HepG2 (cell line): ENCODE measurements at regions not wholly inside any gene's neighbourhood (a gene's known extent, or its start where the extent isn't known, plus 50 kb on each side); places are given as distances from the start of the nearest gene placed in this dataset.

Experiments used
- BCL3 ChIP-seq: sonication (generic); formaldehyde crosslinking; IDR thresholded peaks from 2 replicates; pipeline ENCODE4 v1.5.1; 2020; ENCODE audit warnings: mild to moderate bottlenecking, missing genetic modification reagents, moderate library complexity
- DNMT1 ChIP-seq: sonication (generic); formaldehyde crosslinking; IDR thresholded peaks from 2 replicates; pipeline ENCODE4 v1.5.1; 2020; ENCODE audit warnings: mild to moderate bottlenecking, missing genetic modification reagents
- PHF21A ChIP-seq: sonication (generic); formaldehyde crosslinking; IDR thresholded peaks from 2 replicates; pipeline ENCODE4 v1.5.0; 2020; ENCODE audit warnings: mild to moderate bottlenecking, missing genetic modification reagents
- SETDB1 ChIP-seq: sonication (generic); formaldehyde crosslinking; IDR thresholded peaks from 2 replicates; pipeline ENCODE4 v1.5.1; 2020; ENCODE audit warnings: missing genetic modification reagents, mild to moderate bottlenecking, borderline replicate concordance
- TEAD3 ChIP-seq: optimal IDR thresholded peaks from 2 replicates; pipeline ENCODE3; 2016; ENCODE audit warnings: borderline replicate concordance
- ZBTB4 ChIP-seq: sonication (generic); formaldehyde crosslinking; IDR thresholded peaks from 2 replicates; pipeline ENCODE4 v1.4.0; 2020; ENCODE audit warnings: missing genetic modification reagents, mild to moderate bottlenecking, borderline replicate concordance
- ZBTB8A ChIP-seq: sonication (generic); formaldehyde crosslinking; IDR thresholded peaks from 2 replicates; pipeline ENCODE4 v1.4.0; 2020; ENCODE audit warnings: mild to moderate bottlenecking, low read depth, missing genetic modification reagents, borderline replicate concordance
- ZMYM4 ChIP-seq: sonication (generic); formaldehyde crosslinking; IDR thresholded peaks from 2 replicates; pipeline ENCODE4 v1.8.1; 2023; ENCODE audit warnings: mild to moderate bottlenecking, missing genetic modification reagents
- ZNF121 ChIP-seq: sonication (generic); formaldehyde crosslinking; IDR thresholded peaks from 2 replicates; pipeline ENCODE4 v1.5.0; 2020; ENCODE audit warnings: mild to moderate bottlenecking, missing genetic modification reagents
- ZNF275 ChIP-seq: sonication (generic); formaldehyde crosslinking; IDR thresholded peaks from 2 replicates; pipeline ENCODE4 v1.8.0; 2022; ENCODE audit warnings: missing genetic modification reagents, mild to moderate bottlenecking, inconsistent platforms, borderline replicate concordance
- ZNF512 ChIP-seq: sonication (generic); formaldehyde crosslinking; IDR thresholded peaks from 2 replicates; pipeline ENCODE4 v1.4.0; 2020; ENCODE audit warnings: mild to moderate bottlenecking, missing genetic modification reagents
- ZNF564 ChIP-seq: sonication (generic); formaldehyde crosslinking; IDR thresholded peaks from 2 replicates; pipeline ENCODE4 v1.8.1; 2023; ENCODE audit warnings: mild to moderate bottlenecking, missing genetic modification reagents
- ZNF704 ChIP-seq: sonication (generic); formaldehyde crosslinking; IDR thresholded peaks from 2 replicates; pipeline ENCODE4 v1.8.1; 2023; ENCODE audit warnings: mild to moderate bottlenecking, inconsistent platforms, moderate library complexity, missing genetic modification reagents, borderline replicate concordance
- ZNF713 ChIP-seq: sonication (generic); formaldehyde crosslinking; IDR thresholded peaks from 2 replicates; pipeline ENCODE4 v1.4.0; 2020; ENCODE audit warnings: mild to moderate bottlenecking, missing genetic modification reagents
- ZNF740 ChIP-seq: sonication (generic); formaldehyde crosslinking; IDR thresholded peaks from 2 replicates; pipeline ENCODE4 v1.4.0; 2020; ENCODE audit warnings: missing genetic modification reagents
- ZNF83 ChIP-seq: sonication (generic); formaldehyde crosslinking; IDR thresholded peaks from 2 replicates; pipeline ENCODE4 v1.4.0; 2020; ENCODE audit warnings: missing genetic modification reagents, mild to moderate bottlenecking, borderline replicate concordance
- ZNF883 ChIP-seq: sonication (generic); formaldehyde crosslinking; IDR thresholded peaks from 2 replicates; pipeline ENCODE4 v1.5.1; 2020; ENCODE audit warnings: mild to moderate bottlenecking, missing genetic modification reagents; ENCODE audit errors: not compliant biosample characterization

- TF ChIP-seq ZNF883 (CRISPR knock-in tag) (peak; percentile 17), TEAD3 (peak; percentile 30), ZNF740 (CRISPR knock-in tag) (0 out of 2 replicates have a peak, but pooled peaks have one; percentile 26), ZNF713 (0 out of 2 replicates have a peak, but pooled peaks have one; percentile 57), ZNF564 (CRISPR knock-in tag) (0 out of 2 replicates have a peak, but pooled peaks have one; percentile 40), ZBTB8A (CRISPR knock-in tag) (no peak), BCL3 (CRISPR knock-in tag) (0 out of 2 replicates have a peak, but pooled peaks have one; percentile 34), ZNF704 (CRISPR knock-in tag) (0 out of 2 replicates have a peak, but pooled peaks have one; percentile 34), SETDB1 (CRISPR knock-in tag) (0 out of 2 replicates have a peak, but pooled peaks have one; percentile 56), PHF21A (CRISPR knock-in tag) (peak; percentile 21; the same call in 1 of the 2 replicates), ZNF83 (0 out of 2 replicates have a peak, but pooled peaks have one; percentile 17), ZMYM4 (CRISPR knock-in tag) (peak; percentile 22; the same call in 1 of the 2 replicates), DNMT1 (CRISPR knock-in tag) (0 out of 2 replicates have a peak, but pooled peaks have one; percentile 27), ZNF121 (CRISPR knock-in tag) (no peak), ZNF275 (CRISPR knock-in tag) (0 out of 2 replicates have a peak, but pooled peaks have one; percentile 11), ZBTB4 (CRISPR knock-in tag) (0 out of 2 replicates have a peak, but pooled peaks have one; percentile 54), ZNF512 (0 out of 2 replicates have a peak, but pooled peaks have one; percentile 49)
Measured at GRCh38 chr20:12925863-12926793, 82.6 kb upstream of the SPTLC3 start (continued).
